Upper lobe of left lung (tissue), 6 donors: ENCODE measurements at regions not wholly inside any gene's neighbourhood (a gene's known extent, or its start where the extent isn't known, plus 50 kb on each side); places are given as distances from the start of the nearest gene placed in this dataset.

Source experiments
- ATAC-seq, 2 donors: fragments of 200-7000 bp; cut with Tn5 transposase; one replicate each; pipeline ENCODE4 v1.9.1; 2022; ENCODE audit warnings: mild to moderate bottlenecking in 2 of 2, moderate library complexity in 2 of 2; ENCODE audit not compliant: low FRiP score in 2 of 2
- DNase-seq, 2 donors: peaks; one replicate each; pipeline ENCODE4 v3.0.0-alpha.2; 2019 to 2020
- H3K27ac ChIP-seq, 4 donors: fragments of 200-600 bp; sonication (generic); one replicate each; pipeline ENCODE4 v1.5.1; 2016 to 2019
- H3K27me3 ChIP-seq, 4 donors: fragments of 200-600 bp; sonication (generic); one replicate each; pipeline ENCODE4 v1.5.1; 2017 to 2019
- H3K36me3 ChIP-seq, 4 donors: fragments of 200-600 bp; sonication (generic); one replicate each; pipeline ENCODE4 v1.5.1; 2016 to 2019
- H3K4me1 ChIP-seq, 4 donors: fragments of 200-600 bp; sonication (generic); one replicate each; pipeline ENCODE4 v1.5.1; 2018 to 2019
- H3K4me3 ChIP-seq, 4 donors: fragments of 200-600 bp; sonication (generic); one replicate each; pipeline ENCODE4 v1.5.1; 2017 to 2019; ENCODE audit warnings: mild to moderate bottlenecking in 2 of 4, moderate library complexity in 1 of 4
- H3K9me3 ChIP-seq, 4 donors: fragments of 200-600 bp; sonication (generic); one replicate each; pipeline ENCODE4 v1.5.1; 2018 to 2019
- CTCF ChIP-seq, 6 experiments: fragments of 450-650 bp in 4 of 6; fragments of 200-600 bp in 2 of 6; sonication (generic) in 2 of 6; IDR thresholded peaks; one replicate each; pipeline ENCODE4 v1.5.1; 2016 to 2019; ENCODE audit warnings: antibody characterized with exemption in 6 of 6
- EP300 ChIP-seq, 4 donors: sonication (generic); formaldehyde crosslinking; IDR thresholded peaks; one replicate each; pipeline ENCODE4 v1.5.1; 2017; ENCODE audit warnings: antibody characterized with exemption in 4 of 4, control low read depth in 2 of 4
- POLR2A ChIP-seq, 4 donors: fragments of 450-650 bp; IDR thresholded peaks; one replicate each; pipeline ENCODE4 v1.5.1; 2016 to 2017; ENCODE audit warnings: antibody characterized with exemption in 4 of 4, mild to moderate bottlenecking in 2 of 4
- POLR2AphosphoS5 ChIP-seq, 2 donors: sonication (generic); formaldehyde crosslinking; IDR thresholded peaks; one replicate each; pipeline ENCODE4 v1.5.1; 2017; ENCODE audit warnings: antibody characterized with exemption in 2 of 2
- WGBS, 2 donors: methylation state at CpG; one replicate each; pipeline ENCODE4 v1.1.5; 2017 to 2018; 5-methylcytosine and 5-hydroxymethylcytosine counted together
- donor health status: DM: no; HTN: no; CAD: no; lungs with moderate emphysema.
- donor health status: DM: no; HTN: yes; CAD: no; lungs with severe emphysema.

- ATAC-seq (no peak), DNase-seq (no peak)
- WGBS, 2 donors: 90 to 97% methylated on average over 1 of the region's 1 CpG
- Histone ChIP-seq H3K36me3 (no peaks in the 10 kb centered on the region), H3K4me1 (no peaks in the 10 kb centered on the region), H3K4me3 (no peak overlapping the region), H3K27me3 (no peaks in the 10 kb centered on the region), H3K27ac (no peak overlapping the region), H3K9me3 (peaks cover 0 to 3% (median 0%) of the 10 kb centered on the region in 4 donors)
- TF ChIP-seq POLR2A (IDR thresholded peaks at IDR 0.05): no peak
- no peak for TF ChIP-seq POLR2AphosphoS5 (IDR thresholded peaks at IDR 0.05)
- TF ChIP-seq CTCF (IDR thresholded peaks at IDR 0.05): no peak
- TF ChIP-seq EP300 (IDR thresholded peaks at IDR 0.05): no peak
Measured at GRCh38 chr10:90143937-90144336, 442.5 kb downstream of the KIF20B start.

GRCh38 chr10:90148116-90148855 is 446.9 kb downstream of the KIF20B start:
- DNase-seq (no peak), ATAC-seq (no peak)
- TF ChIP-seq CTCF (IDR thresholded peaks at IDR 0.05): peak in 2 of 6 experiments; percentile 18 to 21
- no peak for TF ChIP-seq POLR2A (IDR thresholded peaks at IDR 0.05)
- Histone ChIP-seq H3K9me3 (no peaks in the 10 kb centered on the region), H3K4me1 (no peaks in the 10 kb centered on the region), H3K27ac (no peak overlapping the region), H3K36me3 (no peaks in the 10 kb centered on the region), H3K27me3 (no peaks in the 10 kb centered on the region), H3K4me3 (no peak overlapping the region)
- WGBS, 2 donors: 70 to 78% methylated on average over 6 of the region's 6 CpGs

- DNase-seq (no peak), ATAC-seq (no peak)
- TF ChIP-seq POLR2AphosphoS5 (IDR thresholded peaks at IDR 0.05) (no peak), CTCF (IDR thresholded peaks at IDR 0.05) (no peak), EP300 (IDR thresholded peaks at IDR 0.05) (no peak), POLR2A (IDR thresholded peaks at IDR 0.05) (no peak)
- Histone ChIP-seq H3K4me3 (no peak overlapping the region), H3K27me3 (no peaks in the 10 kb centered on the region), H3K27ac (no peak overlapping the region), H3K4me1 (no peaks in the 10 kb centered on the region), H3K36me3 (no peaks in the 10 kb centered on the region), H3K9me3 (no peaks in the 10 kb centered on the region)
- 79 to 88% methylated on average over 1 of the region's 1 CpG for WGBS, 2 donors
Measured at GRCh38 chr10:90149563-90149962, 448.2 kb downstream of the KIF20B start.

GRCh38 chr10:90162271-90162853 is 461.0 kb downstream of the KIF20B start:
- no peak for ATAC-seq
- Histone ChIP-seq H3K27me3 (no peaks in the 10 kb centered on the region), H3K36me3 (no peaks in the 10 kb centered on the region), H3K4me3 (no peak overlapping the region), H3K9me3 (peaks cover 0 to 3% (median 0%) of the 10 kb centered on the region in 4 donors), H3K4me1 (no peaks in the 10 kb centered on the region), H3K27ac (no peak overlapping the region)
- 75 to 78% methylated on average over 2 of the region's 2 CpGs for WGBS, 2 donors
- TF ChIP-seq EP300 (IDR thresholded peaks at IDR 0.05): no peak
- TF ChIP-seq POLR2A (IDR thresholded peaks at IDR 0.05): no peak
- TF ChIP-seq CTCF (IDR thresholded peaks at IDR 0.05): no peak
- TF ChIP-seq POLR2AphosphoS5 (IDR thresholded peaks at IDR 0.05): no peak
- no peak for DNase-seq
